ENCODE measurements at regions not wholly inside any gene's neighbourhood (a gene's known extent, or its start where the extent isn't known, plus 50 kb on each side); places are given as distances from the start of the nearest gene placed in this dataset.

GRCh38 chr1:218967836-218968235, 205.8 kb upstream of the LYPLAL1 start:
- TF ChIP-seq POLR2AphosphoS2 (IDR thresholded peaks at IDR 0.05; ENCODE audit: low read depth, low read length) (no peak), ATF3 (IDR thresholded peaks at IDR 0.05; ENCODE audit: borderline replicate concordance, extremely low read depth, low read depth, low read length) (no peak), EP300 (IDR thresholded peaks at IDR 0.05; ENCODE audit: borderline replicate concordance in 1 of 2, control insufficient read depth in 1 of 2, low read depth in 2 of 2, low read length in 2 of 2) (no peak), FOXM1 (IDR thresholded peaks at IDR 0.05; ENCODE audit: low read depth, low read length) (no peak), PML (IDR thresholded peaks at IDR 0.05; ENCODE audit: low read length) (no peak), CTCF (IDR thresholded peaks at IDR 0.05 in 2 of 3, conservative IDR thresholded peaks at IDR 0.05 in 1 of 3; ENCODE audit: control insufficient read depth in 2 of 3, extremely low read depth in 1 of 3, insufficient read depth in 1 of 3, low read depth in 3 of 3, low read length in 3 of 3) (no peak), ATF2 (IDR thresholded peaks at IDR 0.05; ENCODE audit: low read length) (no peak), JUNB (IDR thresholded peaks at IDR 0.05) (no peak), BHLHE40 (IDR thresholded peaks at IDR 0.05; ENCODE audit: borderline replicate concordance in 1 of 2, low read depth in 2 of 2, low read length in 1 of 2) (no peak), RAD21 (IDR thresholded peaks at IDR 0.05; ENCODE audit: insufficient read depth, low read depth, low read length) (no peak), NR2C1 (IDR thresholded peaks at IDR 0.05) (no peak), HCFC1 (IDR thresholded peaks at IDR 0.05; ENCODE audit: low read length) (no peak)

Measured in GM12878 (cell line).